GM18520 (cell line): ENCODE measurements at regions not wholly inside any gene's neighbourhood (a gene's known extent, or its start where the extent isn't known, plus 50 kb on each side); places are given as distances from the start of the nearest gene placed in this dataset.

Source experiments
- ATAC-seq: cut with Tn5 transposase; IDR thresholded peaks from one replicate; pipeline ENCODE4 v1.9.1; 2021; ENCODE audit not compliant: unreplicated experiment

GRCh38 chr12:115859231-115859630, 418.3 kb downstream of the MED13L start:
- ATAC-seq = no peak

DNA sequence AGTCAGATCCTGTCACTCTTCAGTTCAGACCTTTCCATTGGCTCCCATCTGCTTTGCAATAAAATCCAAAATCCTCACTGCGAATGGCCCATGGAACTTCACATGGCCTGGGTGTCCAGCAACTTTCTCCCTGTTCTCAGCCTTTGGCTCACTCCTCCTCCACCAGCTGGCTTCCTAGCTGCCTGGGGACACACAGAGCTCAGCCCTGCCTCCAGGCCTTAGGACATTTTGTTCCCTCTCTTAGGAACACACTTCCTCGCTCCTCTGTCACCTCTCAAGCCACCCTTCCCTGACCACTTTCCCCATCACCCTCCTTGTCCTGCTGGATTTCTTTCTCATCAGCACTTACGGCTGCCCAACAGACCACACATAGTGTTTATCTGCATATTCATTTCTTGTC, 419.6 kb downstream of the MED13L start:
- ATAC-seq = no peak

DNA sequence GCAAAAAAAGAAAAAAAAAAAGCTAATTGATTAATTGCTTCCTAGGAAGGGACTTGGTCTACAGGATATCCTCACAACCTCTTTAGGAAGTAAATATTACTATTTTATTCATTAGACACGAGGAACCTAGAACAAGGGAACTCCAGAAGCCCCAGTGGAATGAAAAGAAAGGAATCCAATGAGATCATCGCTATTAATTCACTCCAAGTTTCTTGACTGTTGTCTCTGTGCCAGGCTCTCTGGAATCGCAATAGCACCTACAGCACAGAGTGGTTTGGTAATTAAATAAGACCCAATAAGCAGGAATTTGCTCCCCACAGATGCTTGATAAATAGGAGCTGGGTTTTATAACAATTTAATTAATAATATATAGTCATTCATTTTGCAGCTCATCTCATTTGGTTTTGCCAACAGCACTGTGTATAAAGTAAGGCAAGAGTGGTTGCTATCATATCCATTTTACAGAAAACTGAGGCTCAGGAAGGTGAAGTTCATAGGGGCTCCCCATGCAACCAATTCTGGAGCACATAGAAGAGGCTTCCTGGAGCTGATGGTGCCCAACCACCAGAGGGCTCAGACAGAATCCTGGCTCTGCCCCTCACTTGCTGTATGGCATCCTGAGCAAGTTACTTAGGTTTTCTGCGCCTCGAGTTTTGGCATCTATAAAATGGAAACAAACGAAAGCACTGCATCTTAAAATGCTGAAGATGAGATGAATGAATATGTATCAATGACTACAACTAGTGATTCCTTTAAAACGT, 420.2 kb downstream of the MED13L start:
- ATAC-seq = no peak

GRCh38 chr12:115852054-115852453, 425.4 kb downstream of the MED13L start:
- ATAC-seq = no peak

GRCh38 chr12:115850957-115851356, 426.5 kb downstream of the MED13L start:
- no peak for ATAC-seq

DNA sequence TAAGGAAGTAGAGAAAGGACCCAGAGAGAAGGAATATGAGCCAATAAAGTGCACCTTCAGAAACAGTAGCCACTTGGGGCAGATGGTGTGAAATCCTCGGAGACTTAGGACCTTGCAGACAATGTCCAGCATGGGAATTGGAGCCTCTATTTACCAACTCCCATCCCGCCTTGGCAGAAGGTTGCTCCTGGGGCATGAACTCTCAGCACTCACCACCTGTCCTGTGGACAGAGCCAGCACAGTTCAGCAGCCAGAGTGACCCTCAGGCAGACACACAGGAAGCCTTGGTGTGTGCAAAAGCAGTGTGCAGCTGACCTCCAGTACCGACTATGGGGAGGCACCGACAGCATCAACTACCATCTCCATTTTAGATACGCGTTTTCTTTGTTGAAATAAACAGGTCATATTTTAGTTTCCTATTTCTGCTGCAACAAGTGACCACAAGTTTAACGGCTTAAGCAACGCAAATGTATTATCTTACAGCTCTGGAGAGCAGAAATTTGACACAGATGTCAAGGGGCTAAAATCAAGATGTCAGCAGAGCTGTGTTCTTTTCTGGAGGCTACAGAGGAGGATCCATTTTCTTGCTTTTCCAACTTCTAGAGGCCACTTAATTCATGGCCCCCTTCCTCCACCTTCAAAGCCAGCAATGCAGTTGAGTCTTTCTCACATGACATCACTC, 428.1 kb downstream of the MED13L start:
- no peak for ATAC-seq

- no peak for ATAC-seq
Measured at GRCh38 chr12:115847398-115847797, 430.1 kb downstream of the MED13L start.

DNA sequence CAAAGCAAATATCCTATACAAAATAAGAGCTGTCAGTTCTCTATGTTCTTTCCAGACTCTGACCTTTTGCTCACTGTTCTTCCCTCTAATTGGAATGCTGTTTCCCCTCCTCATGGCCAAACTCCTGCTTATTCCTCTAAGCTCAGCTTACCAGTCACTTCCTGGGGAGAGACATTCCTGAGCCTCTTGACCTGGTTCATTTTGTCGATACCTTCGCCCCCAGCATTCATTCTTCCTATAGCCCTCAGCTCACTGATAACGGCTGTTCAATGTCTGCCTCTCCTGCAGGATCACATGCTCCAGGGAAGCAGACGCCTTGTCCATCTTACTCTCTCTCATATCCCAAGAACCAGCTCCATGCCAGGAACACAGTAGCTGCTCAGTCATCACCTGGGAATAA, 431.0 kb downstream of the MED13L start:
- ATAC-seq = no peak

GRCh38 chr12:115840159-115840558, 437.3 kb downstream of the MED13L start:
- ATAC-seq = no peak

DNA sequence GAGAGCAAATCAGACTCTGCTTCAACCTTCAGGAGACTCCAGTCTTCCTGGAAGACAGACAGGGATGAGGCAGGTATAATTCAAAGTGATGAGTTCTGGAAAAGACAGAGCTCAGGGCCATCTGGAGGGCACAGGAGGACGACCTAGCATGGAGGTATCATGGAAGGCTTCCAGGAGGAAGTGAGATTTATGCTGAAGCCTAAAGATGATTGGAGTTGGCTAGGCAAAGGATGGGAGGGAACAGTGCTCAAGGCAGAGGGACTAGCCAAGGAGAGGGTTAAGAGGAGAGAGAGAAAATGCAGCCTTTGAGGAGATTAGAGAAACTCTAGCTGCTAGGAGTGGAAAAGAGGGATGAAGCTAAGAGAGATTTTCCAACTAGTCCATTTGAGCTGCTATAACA, 438.5 kb downstream of the MED13L start:
- ATAC-seq = no peak

DNA sequence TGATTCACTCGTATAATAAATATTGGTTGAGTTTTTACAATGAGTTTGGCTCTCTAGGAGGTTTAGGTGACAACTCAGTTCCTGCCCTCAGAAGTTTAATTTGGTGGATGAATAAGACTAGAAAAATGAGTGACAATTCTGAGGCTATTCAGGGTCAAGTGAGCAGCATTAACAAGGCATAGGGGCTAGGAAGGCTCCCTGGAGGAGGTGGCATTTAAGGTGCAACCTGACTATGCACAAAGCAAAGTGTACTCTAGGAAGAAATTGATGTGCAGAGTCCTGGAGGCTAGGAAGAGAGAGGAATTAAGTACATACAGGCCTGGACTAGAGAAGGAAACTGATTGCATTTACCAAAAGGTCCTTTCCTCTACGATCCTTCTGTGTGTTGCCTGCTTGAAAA, 440.3 kb downstream of the MED13L start:
- ATAC-seq = no peak

DNA sequence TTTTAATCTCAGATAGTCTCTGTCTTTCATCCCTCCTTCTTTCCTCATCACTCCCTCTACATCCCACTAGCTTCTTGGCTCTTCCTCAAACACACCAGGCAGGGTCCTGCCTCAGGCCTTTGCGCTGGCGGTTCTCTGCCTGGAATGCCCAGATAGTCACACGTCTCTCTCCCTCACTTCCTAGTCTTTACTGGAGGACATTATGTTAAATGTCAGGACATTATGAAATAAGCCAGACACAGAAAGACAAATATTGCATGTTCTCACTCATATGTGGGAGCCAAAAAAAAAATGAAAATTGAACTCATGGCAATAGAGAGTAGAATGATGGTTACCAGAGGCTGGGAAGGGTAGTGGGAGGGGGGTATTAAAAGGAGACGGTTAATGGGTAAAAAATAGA, 442.0 kb downstream of the MED13L start:
- no peak for ATAC-seq

- ATAC-seq = no peak
Measured at GRCh38 chr12:115833704-115834103, 443.8 kb downstream of the MED13L start.

- ATAC-seq = no peak
Measured at GRCh38 chr12:115830633-115831032, 446.9 kb downstream of the MED13L start.

- ATAC-seq = no peak
Measured at GRCh38 chr12:115830070-115830469, 447.4 kb downstream of the MED13L start.

- ATAC-seq = no peak
Measured at GRCh38 chr12:115828168-115828567, 449.3 kb downstream of the MED13L start.

GRCh38 chr12:115824936-115825602, 452.4 kb downstream of the MED13L start:
- no peak for ATAC-seq

GRCh38 chr12:115823635-115824034, 453.9 kb downstream of the MED13L start:
- no peak for ATAC-seq

DNA sequence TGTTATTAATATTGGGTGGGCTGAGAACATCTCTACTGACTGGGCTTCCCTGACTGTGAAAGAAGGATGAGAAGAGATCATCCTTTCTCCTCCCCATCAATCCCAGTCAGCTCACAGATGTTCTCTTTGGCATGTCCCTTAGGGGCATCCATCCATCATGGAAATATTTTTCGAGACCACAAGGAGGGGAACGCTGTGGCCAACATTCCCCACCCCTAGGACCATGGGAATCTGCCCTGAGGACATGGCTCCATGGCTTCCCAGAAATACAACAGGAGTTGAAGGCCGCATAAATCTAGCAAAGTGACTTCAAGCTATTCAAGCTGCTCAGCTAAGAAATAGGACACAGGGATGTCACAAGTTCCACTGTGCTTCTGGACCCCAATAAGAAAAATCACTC, 456.8 kb downstream of the MED13L start:
- no peak for ATAC-seq

- no peak for ATAC-seq
Measured at GRCh38 chr12:115818973-115819372, 458.5 kb downstream of the MED13L start.

DNA sequence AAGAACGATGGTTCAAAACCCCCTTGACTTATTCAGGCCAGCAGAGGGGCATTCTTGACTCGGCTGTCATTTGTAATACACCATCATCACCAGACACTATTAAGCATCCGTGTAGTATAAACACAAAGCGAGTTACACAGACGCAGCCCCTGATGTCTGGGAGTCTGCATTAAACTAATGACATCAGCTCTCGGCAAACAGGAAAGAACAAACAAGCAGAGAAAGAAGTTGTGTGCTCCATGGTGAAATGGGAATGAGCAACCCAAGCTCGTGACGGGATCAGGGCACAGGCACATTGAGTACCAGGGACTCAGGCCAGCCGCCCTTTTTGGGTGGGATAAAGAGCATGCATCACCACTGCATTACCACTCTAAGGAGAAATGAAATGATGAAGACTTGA, 460.1 kb downstream of the MED13L start:
- no peak for ATAC-seq

DNA sequence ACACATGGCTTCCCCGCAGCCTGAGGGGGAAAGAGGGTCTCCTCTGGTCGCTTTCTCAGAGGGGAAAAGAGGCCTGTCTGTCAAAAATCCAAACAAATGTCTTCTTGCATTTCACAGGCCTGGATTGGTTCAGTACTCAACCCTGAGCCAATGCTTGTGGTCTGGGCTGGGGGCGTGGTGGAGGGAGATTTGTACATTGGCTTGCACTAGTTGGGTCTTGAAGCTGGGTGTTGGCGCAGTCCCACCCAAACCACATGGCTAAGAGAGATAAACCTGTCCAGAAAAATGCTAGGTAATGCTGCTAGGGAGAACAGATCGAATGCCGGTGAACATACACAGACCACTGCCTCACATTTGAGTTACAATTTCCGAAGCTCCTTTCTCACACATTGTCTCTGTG, 461.6 kb downstream of the MED13L start:
- no peak for ATAC-seq
